ENCODE measurements at regions not wholly inside any gene's neighbourhood (a gene's known extent, or its start where the extent isn't known, plus 50 kb on each side); places are given as distances from the start of the nearest gene placed in this dataset.
"Not testable (repeated sequence)": the region's sequence is repeated elsewhere in the genome, so short reads cannot be mapped to it uniquely, and the experiment has no call there.

DNA sequence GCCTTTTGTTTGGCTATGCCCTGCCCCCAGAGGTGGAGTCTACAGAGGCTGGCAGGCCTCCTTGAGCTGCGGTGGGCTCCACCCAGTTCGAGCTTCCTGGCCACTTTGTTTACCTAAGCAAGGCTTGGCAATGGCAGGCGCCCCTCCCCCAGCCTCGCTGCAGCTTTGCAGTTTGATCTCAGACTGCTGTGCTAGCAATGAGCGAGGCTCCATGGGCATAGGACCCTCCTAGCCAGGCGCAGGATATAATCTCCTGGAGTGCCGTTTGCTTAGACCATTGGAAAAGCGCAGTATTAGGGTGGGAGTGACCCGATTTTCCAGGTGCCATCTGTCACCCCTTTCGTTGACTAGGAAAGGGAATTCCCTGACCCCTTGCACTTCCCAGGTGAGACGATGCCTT, 219.6 kb upstream of the IL1RAPL1 start:
- TF ChIP-seq, protein P1, sequence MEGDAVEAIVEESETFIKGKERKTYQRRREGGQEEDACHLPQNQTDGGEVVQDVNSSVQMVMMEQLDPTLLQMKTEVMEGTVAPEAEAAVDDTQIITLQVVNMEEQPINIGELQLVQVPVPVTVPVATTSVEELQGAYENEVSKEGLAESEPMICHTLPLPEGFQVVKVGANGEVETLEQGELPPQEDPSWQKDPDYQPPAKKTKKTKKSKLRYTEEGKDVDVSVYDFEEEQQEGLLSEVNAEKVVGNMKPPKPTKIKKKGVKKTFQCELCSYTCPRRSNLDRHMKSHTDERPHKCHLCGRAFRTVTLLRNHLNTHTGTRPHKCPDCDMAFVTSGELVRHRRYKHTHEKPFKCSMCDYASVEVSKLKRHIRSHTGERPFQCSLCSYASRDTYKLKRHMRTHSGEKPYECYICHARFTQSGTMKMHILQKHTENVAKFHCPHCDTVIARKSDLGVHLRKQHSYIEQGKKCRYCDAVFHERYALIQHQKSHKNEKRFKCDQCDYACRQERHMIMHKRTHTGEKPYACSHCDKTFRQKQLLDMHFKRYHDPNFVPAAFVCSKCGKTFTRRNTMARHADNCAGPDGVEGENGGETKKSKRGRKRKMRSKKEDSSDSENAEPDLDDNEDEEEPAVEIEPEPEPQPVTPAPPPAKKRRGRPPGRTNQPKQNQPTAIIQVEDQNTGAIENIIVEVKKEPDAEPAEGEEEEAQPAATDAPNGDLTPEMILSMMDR (IDR thresholded peaks at IDR 0.05) = not testable (repeated sequence)
- not testable (repeated sequence) for TF ChIP-seq EP300, POLR2A (IDR thresholded peaks at IDR 0.05)

All from ovary (tissue), 3 donors.